22Rv1 (cell line): ENCODE measurements at regions not wholly inside any gene's neighbourhood (a gene's known extent, or its start where the extent isn't known, plus 50 kb on each side); places are given as distances from the start of the nearest gene placed in this dataset.

Experiments used
- H3K27ac ChIP-seq: fragments of 450-650 bp; 2 replicates; pipeline ENCODE4 v1.5.1; 2017
- CTCF ChIP-seq: fragments of 450-650 bp; IDR thresholded peaks from 2 replicates; pipeline ENCODE4 v1.5.1; 2017; ENCODE audit warnings: mild to moderate bottlenecking
- ZFX ChIP-seq: fragments of 450-650 bp; IDR thresholded peaks from 2 replicates; pipeline ENCODE4 v1.6.1; 2017; ENCODE audit warnings: antibody characterized with exemption, borderline replicate concordance

- no peak overlapping the region for H3K27ac ChIP-seq
- TF ChIP-seq ZFX (no peak), CTCF (no peak)
Measured at GRCh38 chr6:112804638-112805330, 457.7 kb downstream of the RFPL4B start.

- H3K27ac ChIP-seq: no peak overlapping the region
- TF ChIP-seq CTCF (no peak), ZFX (no peak)
Measured at GRCh38 chr6:112806163-112806865, 459.2 kb downstream of the RFPL4B start.

- no peak overlapping the region for H3K27ac ChIP-seq
- TF ChIP-seq ZFX (no peak), CTCF (no peak)
Measured at GRCh38 chr6:112821476-112821875, 474.3 kb downstream of the RFPL4B start.

- H3K27ac ChIP-seq: no peak overlapping the region
- TF ChIP-seq CTCF (no peak), ZFX (no peak)
Measured at GRCh38 chr6:112822769-112823168, 475.6 kb downstream of the RFPL4B start.

- TF ChIP-seq CTCF (no peak), ZFX (no peak)
- no peak overlapping the region for H3K27ac ChIP-seq
Measured at GRCh38 chr6:112827793-112828192, 480.7 kb downstream of the RFPL4B start.

- H3K27ac ChIP-seq: no peak overlapping the region
- TF ChIP-seq CTCF (no peak), ZFX (no peak)
Measured at GRCh38 chr6:112831022-112831421, 483.9 kb downstream of the RFPL4B start.

- H3K27ac ChIP-seq: no peak overlapping the region
- TF ChIP-seq ZFX (no peak), CTCF (no peak)
Measured at GRCh38 chr6:112833581-112834131, 486.5 kb downstream of the RFPL4B start.
